22Rv1 (cell line): ENCODE measurements at regions not wholly inside any gene's neighbourhood (a gene's known extent, or its start where the extent isn't known, plus 50 kb on each side); places are given as distances from the start of the nearest gene placed in this dataset.

Experiments
- CTCF ChIP-seq: fragments of 450-650 bp; IDR thresholded peaks from 2 replicates; pipeline ENCODE4 v1.5.1; 2017; ENCODE audit warnings: mild to moderate bottlenecking
- ZFX ChIP-seq: fragments of 450-650 bp; IDR thresholded peaks from 2 replicates; pipeline ENCODE4 v1.6.1; 2017; ENCODE audit warnings: antibody characterized with exemption, borderline replicate concordance

DNA sequence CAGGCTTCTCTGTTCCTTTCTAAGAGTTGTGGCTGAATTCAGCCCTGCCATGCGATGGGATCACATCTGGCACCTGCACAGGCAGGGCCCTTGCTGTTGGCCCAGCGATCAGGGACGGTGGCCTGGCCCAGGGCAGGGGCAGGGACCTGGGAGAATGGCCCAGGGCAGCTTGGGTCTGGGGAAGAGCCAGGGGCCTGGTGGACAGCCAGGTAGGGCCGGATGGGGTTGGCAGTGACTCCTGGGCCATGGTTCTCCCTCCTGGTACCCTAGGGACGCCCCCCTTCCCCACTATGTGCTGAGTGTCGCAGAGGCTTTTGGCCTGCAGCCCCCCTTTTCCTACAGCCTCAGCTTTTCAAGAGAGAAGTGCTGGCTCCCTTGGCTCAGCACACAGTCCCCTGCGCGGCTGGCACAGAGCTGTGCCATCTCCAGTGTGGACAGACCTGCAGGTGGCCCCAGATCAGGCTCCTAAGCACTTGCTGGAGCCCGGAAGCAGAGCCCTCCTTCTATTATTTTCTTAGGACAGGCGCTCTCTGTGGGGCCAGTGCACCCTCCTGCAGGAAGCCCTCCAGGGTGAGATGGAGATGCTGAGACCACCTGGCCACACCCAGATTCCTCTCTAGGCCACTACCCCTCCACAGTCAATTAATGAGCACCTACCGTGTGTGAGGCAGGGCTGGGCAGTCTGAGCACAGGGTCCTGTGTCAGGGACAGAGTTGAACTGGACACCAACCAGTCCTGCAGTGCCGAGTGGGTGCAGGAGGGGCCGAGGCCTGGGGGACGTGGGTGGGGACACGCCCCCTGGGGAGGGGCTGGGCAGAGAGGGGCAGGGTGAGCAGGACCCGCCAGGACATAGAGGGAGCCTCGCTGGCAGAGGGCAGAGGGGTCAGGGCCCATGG lies 267.6 kb downstream of the ADGRD1 start:
- no peak for TF ChIP-seq CTCF
- TF ChIP-seq ZFX, result no peak
